Epithelial cell of esophagus (primary cell): ENCODE measurements at regions not wholly inside any gene's neighbourhood (a gene's known extent, or its start where the extent isn't known, plus 50 kb on each side); places are given as distances from the start of the nearest gene placed in this dataset.

Source experiments
- DNase-seq: peaks from one replicate; pipeline ENCODE4 v3.0.0; 2010; ENCODE audit warnings: low read depth
- H3K4me3 ChIP-seq: 2 replicates; pipeline ENCODE4 v1.5.1; 2011; ENCODE audit warnings: mild to moderate bottlenecking, low read length, control low read depth
- TF ChIP-seq, protein P1 (sequence below): IDR thresholded peaks from 2 replicates; pipeline ENCODE4 v1.5.1; 2011; ENCODE audit warnings: low read depth, mild to moderate bottlenecking, low read length, control low read depth, inconsistent platforms; ENCODE audit not compliant: insufficient read depth; ENCODE audit errors: missing control alignments

DNA sequence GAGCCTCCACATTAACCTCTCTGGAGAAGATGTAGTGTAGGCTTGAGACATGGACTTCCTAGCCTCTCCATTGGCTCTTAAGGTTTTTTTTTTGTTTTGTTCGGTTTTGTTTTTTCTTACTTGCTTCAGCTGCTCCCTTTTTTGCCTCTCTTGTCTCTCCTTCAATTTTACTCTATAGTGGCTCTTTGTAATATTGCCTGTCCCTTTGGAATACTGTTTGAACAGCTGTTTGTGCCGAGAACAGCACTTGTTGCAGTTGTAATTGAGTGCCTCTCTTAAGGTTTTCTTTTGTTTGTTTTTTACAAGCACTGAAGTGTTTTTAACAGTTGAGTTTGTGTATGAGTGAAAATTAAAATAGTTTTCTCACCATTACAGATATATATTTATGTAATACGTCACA is 567.7 kb downstream of the LRFN5 start:
- no peak for DNase-seq

GRCh38 chr14:42173206-42173605 is 566.5 kb downstream of the LRFN5 start:
- TF ChIP-seq, protein P1, sequence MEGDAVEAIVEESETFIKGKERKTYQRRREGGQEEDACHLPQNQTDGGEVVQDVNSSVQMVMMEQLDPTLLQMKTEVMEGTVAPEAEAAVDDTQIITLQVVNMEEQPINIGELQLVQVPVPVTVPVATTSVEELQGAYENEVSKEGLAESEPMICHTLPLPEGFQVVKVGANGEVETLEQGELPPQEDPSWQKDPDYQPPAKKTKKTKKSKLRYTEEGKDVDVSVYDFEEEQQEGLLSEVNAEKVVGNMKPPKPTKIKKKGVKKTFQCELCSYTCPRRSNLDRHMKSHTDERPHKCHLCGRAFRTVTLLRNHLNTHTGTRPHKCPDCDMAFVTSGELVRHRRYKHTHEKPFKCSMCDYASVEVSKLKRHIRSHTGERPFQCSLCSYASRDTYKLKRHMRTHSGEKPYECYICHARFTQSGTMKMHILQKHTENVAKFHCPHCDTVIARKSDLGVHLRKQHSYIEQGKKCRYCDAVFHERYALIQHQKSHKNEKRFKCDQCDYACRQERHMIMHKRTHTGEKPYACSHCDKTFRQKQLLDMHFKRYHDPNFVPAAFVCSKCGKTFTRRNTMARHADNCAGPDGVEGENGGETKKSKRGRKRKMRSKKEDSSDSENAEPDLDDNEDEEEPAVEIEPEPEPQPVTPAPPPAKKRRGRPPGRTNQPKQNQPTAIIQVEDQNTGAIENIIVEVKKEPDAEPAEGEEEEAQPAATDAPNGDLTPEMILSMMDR = no peak
- no peak for DNase-seq
- H3K4me3 ChIP-seq = no peak overlapping the region

More for the DNA sequence above, 567.7 kb downstream of the LRFN5 start:
- TF ChIP-seq, protein P1 = no peak
- no peak overlapping the region for H3K4me3 ChIP-seq

DNA sequence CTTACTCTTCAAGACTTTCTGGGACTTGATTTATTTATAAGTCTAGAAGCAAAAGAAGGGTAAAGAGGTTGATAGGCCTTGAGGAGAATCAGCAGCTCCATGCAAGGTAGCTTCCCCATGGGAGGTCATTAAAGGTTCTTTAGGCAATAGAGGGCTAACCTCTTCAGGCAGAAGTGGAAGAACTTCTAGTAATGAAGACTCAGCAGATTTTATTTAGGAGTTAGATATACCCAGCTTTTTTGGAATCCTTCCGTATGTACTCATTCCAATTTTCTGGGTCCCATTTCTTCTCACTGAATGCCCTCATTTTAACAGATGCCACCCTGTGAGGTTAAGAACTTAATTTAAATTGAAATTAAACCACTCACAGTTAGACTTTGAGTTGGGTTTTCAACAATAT is 565.6 kb downstream of the LRFN5 start:
- no peak for DNase-seq
- TF ChIP-seq, protein P1 = no peak
- H3K4me3 ChIP-seq = no peak overlapping the region

DNA sequence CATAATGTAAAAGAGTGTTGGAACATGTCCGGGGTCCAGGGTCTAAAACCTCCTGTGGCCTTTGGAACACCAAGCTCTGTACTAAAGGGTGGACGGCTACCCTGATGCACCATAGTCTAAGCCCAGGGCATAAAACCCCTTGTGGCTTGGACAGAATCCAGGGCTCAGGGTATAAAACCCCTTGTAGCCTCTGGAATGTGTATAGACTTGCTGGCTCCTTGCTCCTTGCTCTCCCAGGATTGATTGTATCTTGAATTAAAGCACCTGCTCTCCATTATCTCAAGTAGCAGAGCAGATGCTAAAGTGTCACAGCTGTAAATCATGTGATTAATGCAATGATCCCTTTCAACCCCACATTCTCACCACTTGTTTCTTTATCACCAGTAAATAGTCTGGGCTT is 556.5 kb downstream of the LRFN5 start:
- TF ChIP-seq, protein P1 = no peak
- DNase-seq = no peak
- H3K4me3 ChIP-seq = no peak overlapping the region

GRCh38 chr14:42159138-42159537 is 552.5 kb downstream of the LRFN5 start:
- TF ChIP-seq, protein P1 = no peak
- H3K4me3 ChIP-seq = no peak overlapping the region
- DNase-seq = no peak

- no peak overlapping the region for H3K4me3 ChIP-seq
- DNase-seq = no peak
- TF ChIP-seq, protein P1 = no peak
Observed at GRCh38 chr14:42149609-42150261, 543.1 kb downstream of the LRFN5 start.

- TF ChIP-seq, protein P1 = no peak
- no peak for DNase-seq
- no peak overlapping the region for H3K4me3 ChIP-seq
Observed at GRCh38 chr14:42145766-42146165, 539.1 kb downstream of the LRFN5 start.
